DND-41 (cell line): ENCODE measurements at regions not wholly inside any gene's neighbourhood (a gene's known extent, or its start where the extent isn't known, plus 50 kb on each side); places are given as distances from the start of the nearest gene placed in this dataset.

Experiments used
- CTCF ChIP-seq: IDR thresholded peaks from 2 replicates; pipeline ENCODE4 v1.5.1; 2012; ENCODE audit warnings: borderline replicate concordance, low read length, moderate library complexity, mild to moderate bottlenecking; ENCODE audit not compliant: poor library complexity, severe bottlenecking; ENCODE audit errors: extremely low read depth
- EZH2 ChIP-seq: IDR thresholded peaks from 3 replicates; pipeline ENCODE4 v1.6.1; 2012; ENCODE audit warnings: borderline replicate concordance, low read depth, mild to moderate bottlenecking, moderate library complexity, low read length, inconsistent platforms; ENCODE audit not compliant: severe bottlenecking

- peak; percentile 94 for TF ChIP-seq CTCF
- no peak for TF ChIP-seq EZH2
Observed at GRCh38 chr12:25386831-25387731, 136.4 kb upstream of the KRAS start.
